ENCODE measurements at regions not wholly inside any gene's neighbourhood (a gene's known extent, or its start where the extent isn't known, plus 50 kb on each side); places are given as distances from the start of the nearest gene placed in this dataset.

- TF ChIP-seq CTCF (IDR thresholded peaks at IDR 0.05; ENCODE audit: insufficient read depth, low read length) (no peak), GABPA (IDR thresholded peaks at IDR 0.05; ENCODE audit: low read depth) (no peak), POLR2AphosphoS5 (IDR thresholded peaks at IDR 0.05; ENCODE audit: low read depth) (no peak), REST (IDR thresholded peaks at IDR 0.05; ENCODE audit: insufficient replicate concordance, low read depth) (no peak)
Measured at GRCh38 chr1:80579055-80579454, 1221.7 kb upstream of the ADGRL2 start.
